ENCODE measurements at regions not wholly inside any gene's neighbourhood (a gene's known extent, or its start where the extent isn't known, plus 50 kb on each side); places are given as distances from the start of the nearest gene placed in this dataset.

GRCh38 chr2:38448692-38449410, 71.8 kb upstream of the ATL2 start:
- DNase-seq: no peak

- DNase-seq: no peak
Measured at GRCh38 chr2:38446906-38447561, 70.0 kb upstream of the ATL2 start.

GRCh38 chr2:38446418-38446817, 69.3 kb upstream of the ATL2 start:
- no peak for DNase-seq

GRCh38 chr2:38444247-38444646, 67.2 kb upstream of the ATL2 start:
- no peak for DNase-seq

GRCh38 chr2:38442643-38443541, 65.8 kb upstream of the ATL2 start:
- DNase-seq: no peak

GRCh38 chr2:38441346-38441745, 64.3 kb upstream of the ATL2 start:
- DNase-seq: no peak

GRCh38 chr2:38440655-38441054, 63.6 kb upstream of the ATL2 start:
- no peak for DNase-seq

- DNase-seq: no peak
Measured at GRCh38 chr2:38439863-38440262, 62.8 kb upstream of the ATL2 start.

- DNase-seq: peak; percentile 5
Measured at GRCh38 chr2:38438883-38439612, 62.0 kb upstream of the ATL2 start.

GRCh38 chr2:38438133-38438882, 61.2 kb upstream of the ATL2 start:
- DNase-seq: no peak

- DNase-seq: no peak
Measured at GRCh38 chr2:38436227-38436664, 59.2 kb upstream of the ATL2 start.

GRCh38 chr2:38435775-38436174, 58.7 kb upstream of the ATL2 start:
- no peak for DNase-seq

- no peak for DNase-seq
Measured at GRCh38 chr2:38434595-38434994, 57.5 kb upstream of the ATL2 start.

GRCh38 chr2:38433607-38433975, 56.5 kb upstream of the ATL2 start:
- DNase-seq: no peak

- DNase-seq: no peak
Measured at GRCh38 chr2:38432820-38433606, 55.9 kb upstream of the ATL2 start.

- DNase-seq: no peak
Measured at GRCh38 chr2:38430597-38431207, 53.6 kb upstream of the ATL2 start.

GRCh38 chr2:38430196-38430595, 53.1 kb upstream of the ATL2 start:
- DNase-seq: no peak

- no peak for DNase-seq
Measured at GRCh38 chr2:38427936-38428335, 50.9 kb upstream of the ATL2 start.

- DNase-seq: no peak
Measured at GRCh38 chr2:38427054-38427453, 50.0 kb upstream of the ATL2 start.

Measured in activated CD4-positive, alpha-beta T cell treated with anti-CD3 and anti-CD28 coated beads for 48 hours (primary cell).